Parathyroid adenoma (tissue), 2 donors: ENCODE measurements at regions not wholly inside any gene's neighbourhood (a gene's known extent, or its start where the extent isn't known, plus 50 kb on each side); places are given as distances from the start of the nearest gene placed in this dataset.
"Not testable (repeated sequence)": the region's sequence is repeated elsewhere in the genome, so short reads cannot be mapped to it uniquely, and the experiment has no call there.

ENCODE experiments used
- H2AFZ ChIP-seq: fragments of 300-600 bp; sonication (generic); one replicate; pipeline ENCODE4 v1.7.0; 2017; ENCODE audit warnings: antibody characterized with exemption, mild to moderate bottlenecking
- H3K27ac ChIP-seq: fragments of 300-600 bp; sonication (generic); one replicate; pipeline ENCODE4 v1.7.0; 2017
- H3K27me3 ChIP-seq: fragments of 300-600 bp; sonication (generic); one replicate; pipeline ENCODE4 v1.7.0; 2017; ENCODE audit warnings: low read length; ENCODE audit not compliant: control insufficient read depth, insufficient read depth
- H3K36me3 ChIP-seq: fragments of 300-600 bp; sonication (generic); one replicate; pipeline ENCODE4 v1.7.0; 2017; ENCODE audit warnings: low read length; ENCODE audit not compliant: control insufficient read depth, insufficient read depth
- H3K4me1 ChIP-seq: fragments of 300-600 bp; sonication (generic); one replicate; pipeline ENCODE4 v1.7.0; 2017; ENCODE audit warnings: control low read depth
- H3K4me2 ChIP-seq: fragments of 300-600 bp; sonication (generic); one replicate; pipeline ENCODE4 v1.7.0; 2017; ENCODE audit warnings: low read length
- H3K4me3 ChIP-seq: fragments of 300-600 bp; sonication (generic); one replicate; pipeline ENCODE4 v1.7.0; 2017; ENCODE audit warnings: low read depth, low read length
- H3K79me2 ChIP-seq: fragments of 300-600 bp; sonication (generic); one replicate; pipeline ENCODE4 v1.7.0; 2017; ENCODE audit warnings: control low read depth
- H3K9ac ChIP-seq: fragments of 300-600 bp; sonication (generic); one replicate; pipeline ENCODE4 v1.7.0; 2017; ENCODE audit warnings: mild to moderate bottlenecking
- H3K9me3 ChIP-seq: fragments of 300-600 bp; sonication (generic); one replicate; pipeline ENCODE4 v1.7.0; 2017; ENCODE audit warnings: low read length; ENCODE audit not compliant: control insufficient read depth
- CTCF ChIP-seq: fragments of 300-600 bp; sonication (generic); IDR thresholded peaks from one replicate; pipeline ENCODE4 v1.7.0; 2017; ENCODE audit warnings: antibody characterized with exemption, mild to moderate bottlenecking
- donor health status: primary hyperparathyroidism.

- H3K36me3 ChIP-seq, result no peaks in the 10 kb centered on the region
- H3K4me2 ChIP-seq, result no peak overlapping the region
- no peak overlapping the region for H3K4me3 ChIP-seq
- H3K4me1 ChIP-seq, result no peaks in the 10 kb centered on the region
- H3K9ac ChIP-seq, result no peak overlapping the region
- H3K27ac ChIP-seq, result no peak overlapping the region
- no peaks in the 10 kb centered on the region for H3K27me3 ChIP-seq
- no peaks in the 10 kb centered on the region for H3K9me3 ChIP-seq
- H2AFZ ChIP-seq, result no peak overlapping the region
- no peaks in the 10 kb centered on the region for H3K79me2 ChIP-seq
- no peak for TF ChIP-seq CTCF
These were observed 305.4 kb downstream of the MTX2 start for GRCh38 chr2:176574484-176575236.

GRCh38 chr2:176575237-176575744 lies 306.0 kb downstream of the MTX2 start:
- Histone ChIP-seq H3K4me3 (no peak overlapping the region), H3K9ac (no peak overlapping the region), H3K79me2 (no peaks in the 10 kb centered on the region), H3K36me3 (no peaks in the 10 kb centered on the region), H3K27me3 (no peaks in the 10 kb centered on the region), H3K4me2 (no peak overlapping the region), H3K4me1 (no peaks in the 10 kb centered on the region), H3K9me3 (no peaks in the 10 kb centered on the region), H3K27ac (no peak overlapping the region), H2AFZ (no peak overlapping the region)
- no peak for TF ChIP-seq CTCF

GRCh38 chr2:176577054-176577453 lies 307.8 kb downstream of the MTX2 start:
- Histone ChIP-seq H3K36me3 (no peaks in the 10 kb centered on the region), H3K27ac (no peak overlapping the region), H3K4me2 (no peak overlapping the region), H2AFZ (no peak overlapping the region), H3K9ac (no peak overlapping the region), H3K4me1 (no peaks in the 10 kb centered on the region), H3K79me2 (no peaks in the 10 kb centered on the region), H3K9me3 (no peaks in the 10 kb centered on the region), H3K27me3 (no peaks in the 10 kb centered on the region), H3K4me3 (no peak overlapping the region)
- TF ChIP-seq CTCF, result no peak

- H3K9ac ChIP-seq, H3K4me1 ChIP-seq, H3K27ac ChIP-seq, H3K27me3 ChIP-seq, H3K79me2 ChIP-seq, H2AFZ ChIP-seq, H3K9me3 ChIP-seq, H3K4me3 ChIP-seq, H3K36me3 ChIP-seq, H3K4me2 ChIP-seq: not testable (repeated sequence)
These were observed 309.1 kb downstream of the MTX2 start for GRCh38 chr2:176578292-176578691.

GRCh38 chr2:176579608-176580007 lies 310.4 kb downstream of the MTX2 start:
- Histone ChIP-seq H3K79me2 (no peaks in the 10 kb centered on the region), H3K27ac (no peak overlapping the region), H3K27me3 (no peaks in the 10 kb centered on the region)

More at GRCh38 chr2:176579608-176580007, 310.4 kb downstream of the MTX2 start:
- no peak overlapping the region for H3K9ac ChIP-seq
- no peak overlapping the region for H2AFZ ChIP-seq
- no peak overlapping the region for H3K4me2 ChIP-seq
- no peaks in the 10 kb centered on the region for H3K9me3 ChIP-seq
- no peaks in the 10 kb centered on the region for H3K4me1 ChIP-seq
- no peaks in the 10 kb centered on the region for H3K36me3 ChIP-seq
- H3K4me3 ChIP-seq, result no peak overlapping the region
- TF ChIP-seq CTCF, result no peak
